Mammary epithelial cell (primary cell): ENCODE measurements at regions not wholly inside any gene's neighbourhood (a gene's known extent, or its start where the extent isn't known, plus 50 kb on each side); places are given as distances from the start of the nearest gene placed in this dataset.

Experiments used
- CTCF ChIP-seq, 2 donors: IDR thresholded peaks in 1 of 2; conservative IDR thresholded peaks in 1 of 2; 2 replicates each; pipeline ENCODE4 v1.5.1; 2011 to 2012; ENCODE audit warnings: inconsistent platforms in 2 of 2, low read length in 2 of 2, mild to moderate bottlenecking in 2 of 2, control low read depth in 1 of 2, low read depth in 1 of 2; ENCODE audit not compliant: insufficient read depth in 1 of 2; ENCODE audit errors: extremely low read depth in 1 of 2
- EZH2 ChIP-seq: IDR thresholded peaks from 2 replicates; pipeline ENCODE4 v1.6.1; 2012; ENCODE audit warnings: low read length, inconsistent platforms, borderline replicate concordance

GRCh38 chr3:35114686-35115085, 524.6 kb upstream of the ARPP21 start:
- TF ChIP-seq CTCF (conservative IDR thresholded peaks at IDR 0.05 in 1 of 2, IDR thresholded peaks at IDR 0.05 in 1 of 2; ENCODE audit: extremely low read depth in 1 of 2, insufficient read depth in 1 of 2, low read depth in 1 of 2, low read length in 2 of 2) (no peak), EZH2 (no peak)
